ENCODE measurements at regions not wholly inside any gene's neighbourhood (a gene's known extent, or its start where the extent isn't known, plus 50 kb on each side); places are given as distances from the start of the nearest gene placed in this dataset.

- TF ChIP-seq CTCF (IDR thresholded peaks at IDR 0.05; ENCODE audit: low read depth, low read length) (no peak), POLR2A (IDR thresholded peaks at IDR 0.05; ENCODE audit: extremely low read depth, insufficient read length) (no peak), MYC (IDR thresholded peaks at IDR 0.05; ENCODE audit: low read depth, low read length) (no peak)
These were observed 113.5 kb downstream of the TMEM30B start for GRCh38 chr14:61167642-61168041.
